ENCODE measurements at regions not wholly inside any gene's neighbourhood (a gene's known extent, or its start where the extent isn't known, plus 50 kb on each side); places are given as distances from the start of the nearest gene placed in this dataset.
"Not testable (repeated sequence)": the region's sequence is repeated elsewhere in the genome, so short reads cannot be mapped to it uniquely, and the experiment has no call there.

GRCh38 chr11:115629456-115630015, 125.3 kb upstream of the CADM1 start:
- DNase-seq = no peak

DNA sequence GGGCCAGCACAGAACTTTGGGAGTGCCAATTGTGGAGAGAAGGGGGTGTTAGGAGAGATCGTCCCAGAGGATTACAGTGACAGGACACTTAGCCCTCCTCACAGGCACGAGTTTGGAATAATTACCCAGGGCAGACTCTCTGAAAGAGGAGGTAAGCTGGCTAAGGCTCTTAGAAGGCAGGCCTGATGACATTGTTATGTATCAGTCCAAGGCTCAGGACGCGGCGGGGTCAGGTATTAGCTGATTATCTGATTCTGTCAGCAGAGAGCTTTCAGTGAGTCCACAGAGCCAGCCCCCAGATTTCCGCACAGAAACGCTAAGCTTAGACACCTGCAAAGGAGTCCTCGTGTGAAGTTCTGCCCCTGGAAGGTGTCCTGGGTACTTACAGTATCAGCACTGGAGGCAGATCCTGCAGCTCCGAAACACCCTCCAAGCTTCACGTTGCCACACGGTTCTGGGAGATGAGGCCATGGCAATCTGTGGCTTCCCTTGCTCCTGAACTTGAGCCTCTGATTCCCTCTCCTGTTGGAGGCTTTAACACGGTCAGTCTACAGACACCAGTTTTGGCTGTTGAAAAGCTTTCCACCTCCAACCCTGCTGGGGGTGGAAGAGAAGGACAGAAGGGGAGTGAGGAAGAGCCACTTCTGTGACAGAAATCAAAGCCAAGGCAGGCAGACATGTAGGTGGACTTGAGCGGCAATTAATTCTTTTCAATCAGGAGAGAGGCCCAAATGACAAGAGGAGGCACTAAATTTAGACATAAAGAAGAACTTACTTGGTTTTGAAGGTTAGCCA, 123.6 kb upstream of the CADM1 start:
- no peak for DNase-seq

DNA sequence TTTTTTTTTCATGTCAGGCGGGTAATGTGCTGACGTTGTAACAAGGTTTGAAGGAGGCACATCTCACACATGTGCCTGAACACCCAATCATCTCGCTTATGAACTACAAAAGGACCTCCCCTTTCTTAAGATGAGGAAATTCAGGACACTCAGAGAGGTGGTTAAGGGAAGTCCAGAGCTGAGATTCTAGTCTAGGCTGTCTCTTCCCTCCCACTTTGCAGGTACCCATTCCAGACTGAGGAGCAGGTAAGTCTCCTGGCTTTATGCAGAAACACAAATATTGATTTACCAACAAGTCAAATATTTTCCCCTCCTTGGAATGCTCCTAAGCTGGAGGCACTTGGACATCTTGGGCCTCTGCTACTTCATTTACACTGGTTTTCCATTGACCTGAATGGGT, 122.9 kb upstream of the CADM1 start:
- DNase-seq = no peak

GRCh38 chr11:115626414-115626813, 122.2 kb upstream of the CADM1 start:
- no peak for DNase-seq

- DNase-seq = no peak
These were observed 121.3 kb upstream of the CADM1 start for GRCh38 chr11:115625502-115625901.

DNA sequence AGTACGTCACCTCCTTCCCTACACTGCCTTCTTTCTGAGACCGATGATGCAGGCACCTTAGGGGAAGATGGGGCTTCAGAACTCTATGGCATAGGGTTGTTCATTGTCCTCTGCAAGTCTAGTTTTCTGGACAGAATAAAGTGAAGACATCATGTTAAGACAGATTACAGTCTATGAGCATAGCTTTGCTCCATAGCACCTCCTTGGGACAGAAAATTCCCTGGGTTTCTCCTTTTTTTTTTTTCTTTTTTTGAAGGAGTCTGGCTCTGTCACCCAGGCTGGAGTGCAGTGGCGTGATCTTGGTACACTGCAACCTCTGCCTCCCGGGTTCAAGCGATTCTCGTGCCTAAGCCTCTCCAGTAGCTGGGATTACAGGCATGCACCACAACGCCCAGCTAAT, 119.8 kb upstream of the CADM1 start:
- no peak for DNase-seq

DNA sequence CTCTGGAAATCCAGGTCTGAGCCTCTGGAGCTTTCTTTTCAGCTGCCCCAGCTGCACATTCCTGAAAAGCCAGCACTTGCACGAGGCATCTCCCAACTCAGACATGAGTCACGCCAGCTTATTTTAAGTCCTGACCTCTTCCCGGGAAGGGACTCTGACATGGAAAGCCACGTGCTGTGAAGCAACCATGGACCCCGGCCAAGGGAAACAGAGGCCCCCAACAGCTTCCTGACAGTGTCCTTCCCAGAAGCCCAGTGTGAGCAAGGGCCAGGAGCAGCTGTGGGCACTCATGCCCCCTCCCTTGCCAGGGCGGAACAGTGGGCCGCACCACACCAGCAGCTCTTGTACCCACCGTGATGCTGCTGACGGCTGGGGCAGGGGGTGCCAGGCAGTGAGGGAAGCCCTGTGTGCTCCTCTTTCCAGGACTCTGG, 118.8 kb upstream of the CADM1 start:
- DNase-seq = peak; percentile 58

DNA sequence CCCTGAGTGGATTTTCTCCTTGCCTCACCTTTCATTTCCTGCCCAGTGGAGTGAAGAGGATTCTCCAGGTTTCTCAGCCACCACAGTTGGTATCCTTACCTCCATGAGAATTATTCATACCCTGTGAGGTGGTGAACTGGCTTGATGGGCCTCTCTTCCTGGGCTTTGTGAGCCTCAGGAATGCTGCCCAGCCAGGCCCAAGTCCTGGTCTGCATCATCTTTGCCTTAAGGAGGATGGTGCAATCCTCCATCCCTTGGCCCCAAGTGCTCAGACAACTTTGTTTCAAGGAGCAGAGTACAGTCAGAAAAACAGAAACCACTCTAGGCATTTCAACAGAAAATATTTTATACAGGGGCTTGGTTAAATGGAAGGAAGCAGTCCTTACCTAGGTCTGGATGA, 114.2 kb upstream of the CADM1 start:
- no peak for DNase-seq

GRCh38 chr11:115617767-115618166, 113.6 kb upstream of the CADM1 start:
- DNase-seq = no peak

- no peak for DNase-seq
These were observed 112.8 kb upstream of the CADM1 start for GRCh38 chr11:115616971-115617370.

DNA sequence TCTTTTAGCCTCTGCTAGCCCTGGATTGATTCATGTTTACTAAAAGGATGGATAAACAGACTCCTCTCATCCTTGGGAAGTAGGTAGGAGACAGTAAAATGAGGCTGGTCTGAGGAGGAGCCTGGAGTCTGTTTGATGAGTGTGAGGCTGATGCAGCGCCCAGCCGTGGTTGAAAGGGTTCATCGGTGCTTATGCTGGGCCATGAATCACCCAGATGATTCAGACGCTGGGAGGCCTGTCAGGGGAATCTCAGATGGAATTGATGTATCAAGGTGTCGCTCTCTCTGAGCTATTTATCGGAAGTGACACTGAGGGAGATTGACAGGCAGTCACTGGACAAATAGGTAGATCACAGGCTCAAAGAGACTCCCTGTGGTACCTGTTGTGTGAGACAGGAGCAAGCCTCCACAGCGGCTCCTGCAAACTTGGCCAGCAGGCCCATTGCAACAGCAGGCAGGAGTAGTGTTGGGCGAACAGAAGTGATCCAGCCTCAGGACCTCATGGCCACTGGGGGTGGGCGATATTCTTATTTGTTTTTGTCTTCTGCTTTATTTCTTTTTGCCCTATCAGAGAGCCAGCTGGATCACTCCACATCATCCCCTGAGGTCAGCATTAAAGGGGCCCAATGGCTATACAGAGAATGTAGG, 109.9 kb upstream of the CADM1 start:
- no peak for DNase-seq

- no peak for DNase-seq
These were observed 108.8 kb upstream of the CADM1 start for GRCh38 chr11:115613004-115613403.

DNA sequence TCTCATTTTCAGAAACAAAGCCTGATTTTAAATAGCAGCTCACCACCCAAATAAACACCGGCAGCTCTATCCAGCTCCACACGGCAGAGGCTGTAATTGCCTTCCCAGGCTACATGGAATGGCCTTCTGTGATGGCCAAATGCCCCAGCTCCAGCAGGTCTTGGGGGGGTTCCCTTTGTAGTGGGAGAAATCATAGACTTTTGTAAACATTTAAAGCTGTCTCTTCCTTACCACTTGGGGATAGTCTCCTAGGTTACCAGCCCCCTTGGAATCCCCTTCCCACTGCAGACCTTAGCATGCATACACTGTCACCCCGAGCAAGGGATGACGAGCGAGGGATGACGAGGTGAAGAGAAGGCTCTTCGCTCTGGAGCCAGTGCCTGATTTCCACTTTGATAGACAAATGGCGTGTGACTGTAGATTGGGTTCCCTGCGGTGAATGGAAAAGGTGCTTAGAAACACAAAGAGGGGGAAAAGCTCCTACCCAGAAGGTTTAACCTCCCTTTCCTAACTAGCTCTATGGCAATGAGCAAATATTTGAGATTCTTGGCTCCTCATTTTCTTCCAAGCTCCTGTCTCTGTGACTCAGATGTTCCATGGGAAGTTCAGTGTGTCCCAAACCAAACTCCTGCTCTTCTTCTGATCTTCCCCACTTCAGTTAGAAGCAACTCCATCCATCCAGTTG, 108.0 kb upstream of the CADM1 start:
- DNase-seq = no peak

DNA sequence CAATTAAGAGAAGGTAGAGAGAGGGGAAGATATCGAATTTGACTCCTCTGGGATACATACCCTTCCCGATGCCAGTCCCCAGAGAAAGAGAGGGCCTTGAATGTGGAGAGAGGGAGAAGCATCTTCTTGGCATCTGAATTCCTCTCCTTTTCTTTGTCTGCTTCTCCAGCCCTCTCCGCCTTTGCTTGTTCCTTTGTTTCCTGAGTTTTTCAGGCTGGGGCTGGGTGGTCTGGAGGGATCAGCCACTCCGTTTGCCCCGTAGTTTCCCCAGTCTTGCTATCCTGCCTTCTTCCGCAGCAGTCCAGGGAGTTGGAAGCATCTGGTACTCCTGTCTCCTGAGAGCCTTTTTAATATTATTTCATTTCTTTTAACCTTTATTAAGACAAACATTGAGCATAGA, 107.1 kb upstream of the CADM1 start:
- no peak for DNase-seq

- DNase-seq = no peak
These were observed 106.7 kb upstream of the CADM1 start for GRCh38 chr11:115610908-115611307.

DNA sequence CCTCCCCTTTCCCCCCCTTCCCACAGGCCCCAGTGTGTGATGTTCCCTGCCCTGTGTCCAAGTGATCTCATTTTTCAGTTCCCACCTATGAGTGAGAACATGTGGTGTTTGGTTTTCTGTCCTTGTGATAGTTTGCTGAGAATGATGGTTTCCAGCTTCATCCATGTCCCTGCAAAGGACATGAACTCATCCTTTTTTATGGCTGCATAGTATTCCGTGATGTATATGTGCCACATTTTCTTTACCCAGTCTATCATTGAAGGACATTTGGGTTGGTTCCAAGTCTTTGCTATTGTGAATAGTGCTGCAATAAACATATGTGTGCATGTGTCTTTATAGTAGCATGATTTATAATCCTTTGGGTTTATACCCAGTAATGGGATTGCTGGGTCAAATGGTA, 106.0 kb upstream of the CADM1 start:
- DNase-seq = not testable (repeated sequence)

- DNase-seq = no peak
These were observed 104.8 kb upstream of the CADM1 start for GRCh38 chr11:115608976-115609375.

DNA sequence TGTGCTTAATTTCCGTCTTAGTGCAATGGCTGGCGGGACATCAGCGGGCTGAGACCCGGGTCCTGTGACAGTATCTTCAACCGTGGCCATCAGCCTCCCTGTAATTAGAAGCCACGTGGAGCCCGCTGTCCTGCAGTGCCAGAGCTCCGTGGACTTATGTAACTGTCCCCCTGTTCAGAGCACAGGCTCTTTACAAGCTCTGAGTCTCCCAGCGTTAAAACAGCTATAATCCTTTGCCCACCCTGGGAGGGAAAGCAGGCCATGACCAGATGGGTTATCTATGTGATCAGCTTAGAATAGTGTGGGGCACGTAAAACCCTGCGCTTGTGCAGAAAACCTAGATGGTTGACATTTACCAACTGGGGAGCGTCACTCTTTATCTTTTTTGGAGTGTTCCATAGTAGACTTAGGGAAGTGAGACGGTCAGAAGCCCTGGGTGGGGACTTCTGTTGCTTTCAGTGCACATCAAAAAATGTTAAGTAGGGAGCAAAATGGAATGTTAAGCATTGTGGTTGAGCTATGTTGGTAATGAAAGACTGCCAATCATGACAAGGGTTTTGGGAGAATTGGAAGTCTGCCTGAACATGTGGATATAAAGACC, 103.5 kb upstream of the CADM1 start:
- no peak for DNase-seq

- DNase-seq = no peak
These were observed 102.4 kb upstream of the CADM1 start for GRCh38 chr11:115606498-115607220.

DNA sequence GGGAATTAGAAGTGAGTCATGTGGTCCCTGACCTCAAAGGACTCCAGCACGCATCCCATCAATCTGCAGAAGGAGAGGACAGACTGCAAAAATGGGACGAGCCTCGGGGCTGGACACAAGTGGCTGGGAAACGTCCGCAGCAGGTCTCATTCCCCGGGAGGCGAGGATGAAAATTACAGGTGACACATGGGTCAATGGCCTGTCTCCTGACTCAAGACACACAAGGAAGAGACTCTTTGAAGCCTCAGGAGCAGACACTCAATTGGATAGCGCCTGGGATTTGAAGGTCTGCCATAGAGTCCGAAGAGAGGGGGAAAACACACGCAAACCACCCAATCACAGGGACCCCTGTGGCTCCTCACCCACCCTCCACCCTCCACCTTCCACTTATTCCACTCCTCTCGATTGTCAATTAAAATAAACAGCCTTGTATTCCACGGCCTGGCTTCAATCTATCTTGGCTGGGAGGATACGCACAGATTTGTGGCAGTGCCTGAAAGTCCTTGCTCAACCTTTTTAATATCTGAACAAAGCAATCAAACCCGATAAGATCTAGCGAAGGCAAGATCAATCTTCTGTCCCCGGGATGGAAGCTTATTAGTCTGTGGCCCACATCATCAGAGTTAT, 101.8 kb upstream of the CADM1 start:
- DNase-seq = no peak

DNA sequence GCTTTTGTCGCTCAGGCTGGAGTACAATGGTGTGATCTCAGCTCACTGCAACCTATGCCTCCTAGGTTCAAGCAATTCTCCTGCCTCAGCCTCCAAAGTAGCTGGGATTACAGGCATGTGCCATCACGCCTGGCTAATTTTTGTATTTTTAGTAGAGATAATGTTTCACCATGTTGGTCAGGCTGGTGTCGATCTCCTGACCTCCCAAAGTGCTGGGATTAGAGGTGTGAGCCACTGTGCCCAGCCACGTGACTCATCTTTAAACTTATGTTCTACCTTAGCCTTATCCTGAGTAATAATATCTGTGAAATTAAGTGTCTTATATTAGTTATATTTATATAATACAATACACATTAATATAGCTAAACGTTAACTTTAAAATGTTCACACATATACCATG, 101.2 kb upstream of the CADM1 start:
- DNase-seq = not testable (repeated sequence)

GRCh38 chr11:115599125-115599524, 94.9 kb upstream of the CADM1 start:
- no peak for DNase-seq

Measured in HCEC 1CT (cell line).